SK-N-SH (cell line): ENCODE measurements at regions not wholly inside any gene's neighbourhood (a gene's known extent, or its start where the extent isn't known, plus 50 kb on each side); places are given as distances from the start of the nearest gene placed in this dataset.

Experiments used
- CTCF ChIA-PET: fragments of 300-600, 350-600 bp; formaldehyde crosslinking; extraction: SDS; loops from one replicate; lab custom pipeline; 2021; lab: Yijun Ruan, JAX
- POLR2A ChIA-PET: fragments of 350-600 bp; sonication (Branson Sonifier 250); formaldehyde crosslinking; extraction: SDS; loops from one replicate; lab custom pipeline; 2020; ENCODE audit warnings: antibody characterized with exemption, inconsistent platforms; lab: Yijun Ruan, JAX
- DNase-seq: peaks from one replicate; pipeline ENCODE4 v3.0.0; 2012
- H2AFZ ChIP-seq: fragments of 200-600 bp; sonication (generic); 2 replicates; pipeline ENCODE4 v1.8.1; 2016; ENCODE audit warnings: antibody characterized with exemption, mild to moderate bottlenecking, low read depth
- H3F3A ChIP-seq: fragments of 200-600 bp; sonication (generic); replicated peaks from 2 replicates; pipeline ENCODE3; 2016; ENCODE audit warnings: antibody characterized with exemption, mild to moderate bottlenecking; ENCODE audit not compliant: insufficient read depth
- H3K27ac ChIP-seq, 2 experiments: fragments of 200-500 bp in 1 of 2; fragments of 200-600 bp in 1 of 2; sonication (Bioruptor generic) in 1 of 2; sonication (generic), shearing (Covaris generic) in 1 of 2; 2 replicates each; pipeline versions ENCODE4 v1.5.1 to v1.6.1; 2014 to 2016; ENCODE audit warnings: low read depth in 2 of 2, inconsistent platforms in 1 of 2, low read length in 1 of 2, mild to moderate bottlenecking in 1 of 2, mixed read lengths in 1 of 2
- H3K27me3 ChIP-seq: fragments of 200-600 bp; sonication (generic), shearing (Covaris generic); 2 replicates; pipeline ENCODE4 v1.6.1; 2016; ENCODE audit warnings: mixed run types; ENCODE audit not compliant: insufficient read depth
- H3K36me3 ChIP-seq, 2 experiments: fragments of 200-500 bp in 1 of 2; fragments of 200-600 bp in 1 of 2; sonication (Bioruptor generic) in 1 of 2; sonication (generic) in 1 of 2; replicated peaks in 1 of 2; 2 replicates each; pipeline versions ENCODE3 to v1.5.1; 2014 to 2016; ENCODE audit warnings: low read length in 1 of 2, mild to moderate bottlenecking in 1 of 2; ENCODE audit not compliant: insufficient read depth in 2 of 2, control insufficient read depth in 1 of 2
- H3K4me1 ChIP-seq, 2 experiments: fragments of 200-500 bp in 1 of 2; fragments of 200-600 bp in 1 of 2; sonication (Bioruptor generic) in 1 of 2; sonication (generic), shearing (Covaris generic) in 1 of 2; 2 replicates each; pipeline versions ENCODE4 v1.5.1 to v1.6.1; 2014 to 2016; ENCODE audit warnings: low read depth in 1 of 2, low read length in 1 of 2, mixed run types in 1 of 2; ENCODE audit not compliant: insufficient read depth in 2 of 2, control insufficient read depth in 1 of 2
- H3K4me2 ChIP-seq: fragments of 200-600 bp; sonication (generic), shearing (Covaris generic); 2 replicates; pipeline ENCODE4 v1.6.1; 2017; ENCODE audit warnings: mixed run types
- H3K4me3 ChIP-seq, 2 experiments: fragments of 200-500 bp in 1 of 2; fragments of 200-600 bp in 1 of 2; sonication (Bioruptor generic) in 1 of 2; sonication (generic), shearing (Covaris generic) in 1 of 2; 2 replicates each; pipeline versions ENCODE4 v1.5.1 to v1.8.1; 2014 to 2016; ENCODE audit warnings: low read depth in 2 of 2, inconsistent platforms in 1 of 2, low read length in 1 of 2, mild to moderate bottlenecking in 1 of 2, mixed read lengths in 1 of 2, moderate library complexity in 1 of 2
- H3K79me2 ChIP-seq: fragments of 200-600 bp; sonication (generic); 2 replicates; pipeline ENCODE4 v1.8.1; 2017; ENCODE audit warnings: mild to moderate bottlenecking; ENCODE audit not compliant: insufficient read depth
- H3K9ac ChIP-seq: fragments of 200-600 bp; sonication (generic); 2 replicates; pipeline ENCODE4 v1.6.1; 2017; ENCODE audit warnings: mixed run types
- H3K9me2 ChIP-seq: fragments of 200-600 bp; sonication (generic); 2 replicates; pipeline ENCODE4 v1.6.1; 2017; ENCODE audit warnings: mixed run types
- H3K9me3 ChIP-seq: fragments of 200-600 bp; sonication (generic); 2 replicates; pipeline ENCODE4 v1.6.1; 2017; ENCODE audit warnings: mixed run types, mild to moderate bottlenecking, moderate library complexity
- H4K20me1 ChIP-seq: fragments of 200-600 bp; sonication (generic); 2 replicates; pipeline ENCODE4 v1.6.1; 2017; ENCODE audit warnings: mild to moderate bottlenecking, mixed run types; ENCODE audit not compliant: insufficient read depth
- CTCF ChIP-seq: fragments of 200-600 bp; sonication (generic); IDR thresholded peaks from 2 replicates; pipeline ENCODE4 v1.6.1; 2017; ENCODE audit warnings: antibody characterized with exemption, mild to moderate bottlenecking, moderate library complexity
- GATA2 ChIP-seq: sonication (generic); formaldehyde crosslinking; IDR thresholded peaks from 2 replicates; pipeline ENCODE4 v1.5.0; 2020; ENCODE audit warnings: mild to moderate bottlenecking, missing genetic modification reagents
- JUND ChIP-seq: IDR thresholded peaks from 2 replicates; pipeline ENCODE4 v1.4.0; 2012
- MEF2A ChIP-seq: IDR thresholded peaks from 2 replicates; pipeline ENCODE4 v1.4.0; 2012; ENCODE audit warnings: low read depth, borderline replicate concordance
- MXI1 ChIP-seq: IDR thresholded peaks from 2 replicates; pipeline ENCODE4 v1.6.1; 2012; ENCODE audit warnings: mild to moderate bottlenecking, low read depth, low read length, improper control_type of control experiment
- POLR2AphosphoS5 ChIP-seq: IDR thresholded peaks from 2 replicates; pipeline ENCODE4 v1.6.1; 2012; ENCODE audit warnings: low read depth, low read length
- SIN3A ChIP-seq: IDR thresholded peaks from 2 replicates; pipeline ENCODE4 v1.6.1; 2012; ENCODE audit warnings: low read depth, mild to moderate bottlenecking, low read length, moderate library complexity, borderline replicate concordance
- TCF12 ChIP-seq: IDR thresholded peaks from 2 replicates; pipeline ENCODE4 v1.4.0; 2012
- TEAD4 ChIP-seq: IDR thresholded peaks from 2 replicates; pipeline ENCODE4 v1.4.0; 2012; ENCODE audit warnings: mild to moderate bottlenecking, borderline replicate concordance; ENCODE audit not compliant: insufficient read depth
- WGBS: methylation state at CpG from one replicate; pipeline ENCODE4 v1.1.6; 2017; ENCODE audit warnings: low lambda C conversion rate; 5-methylcytosine and 5-hydroxymethylcytosine counted together
- TF ChIP-seq, protein P1 (sequence below): IDR thresholded peaks from 2 replicates; pipeline ENCODE4 v1.4.0; 2012; ENCODE audit warnings: low read depth, borderline replicate concordance
- TF ChIP-seq, protein P2 (sequence below): IDR thresholded peaks from 2 replicates; pipeline ENCODE4 v1.6.1; 2012; ENCODE audit warnings: mild to moderate bottlenecking, low read depth, low read length, moderate library complexity
- TF ChIP-seq, protein P3 (sequence below): IDR thresholded peaks from 2 replicates; pipeline ENCODE4 v1.4.0; 2012; ENCODE audit warnings: low read depth, borderline replicate concordance

DNA sequence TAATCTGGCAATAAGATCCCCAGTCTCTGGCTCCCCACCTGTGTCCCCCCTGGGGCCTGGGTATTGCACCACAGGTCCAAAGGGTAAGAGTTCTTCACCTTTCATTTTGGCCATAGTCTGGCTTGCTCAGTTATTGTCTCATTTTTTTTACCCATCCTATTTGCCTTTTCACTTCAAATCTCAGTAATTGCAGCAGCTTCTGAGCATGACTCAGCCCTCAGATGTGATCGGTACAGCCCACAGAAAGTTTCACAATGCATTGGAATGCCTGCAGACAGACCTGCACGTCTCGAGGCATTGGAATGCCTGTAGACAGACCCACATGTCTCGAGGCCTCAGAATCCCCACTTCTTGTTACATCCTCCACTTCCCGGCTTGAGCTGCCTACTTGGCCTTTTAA is 173.6 kb downstream of the NUFIP1 start (continued):
- TF ChIP-seq SIN3A (peak; percentile 46; the same call in 1 of the 2 replicates), TEAD4 (peak; percentile 90; the same call in 1 of the 2 replicates), CTCF (no peak), MEF2A (no peak), POLR2AphosphoS5 (peak; percentile 51; the same call in 1 of the 2 replicates), JUND (peak; percentile 86), MXI1 (no peak)
- TF ChIP-seq, protein P1, sequence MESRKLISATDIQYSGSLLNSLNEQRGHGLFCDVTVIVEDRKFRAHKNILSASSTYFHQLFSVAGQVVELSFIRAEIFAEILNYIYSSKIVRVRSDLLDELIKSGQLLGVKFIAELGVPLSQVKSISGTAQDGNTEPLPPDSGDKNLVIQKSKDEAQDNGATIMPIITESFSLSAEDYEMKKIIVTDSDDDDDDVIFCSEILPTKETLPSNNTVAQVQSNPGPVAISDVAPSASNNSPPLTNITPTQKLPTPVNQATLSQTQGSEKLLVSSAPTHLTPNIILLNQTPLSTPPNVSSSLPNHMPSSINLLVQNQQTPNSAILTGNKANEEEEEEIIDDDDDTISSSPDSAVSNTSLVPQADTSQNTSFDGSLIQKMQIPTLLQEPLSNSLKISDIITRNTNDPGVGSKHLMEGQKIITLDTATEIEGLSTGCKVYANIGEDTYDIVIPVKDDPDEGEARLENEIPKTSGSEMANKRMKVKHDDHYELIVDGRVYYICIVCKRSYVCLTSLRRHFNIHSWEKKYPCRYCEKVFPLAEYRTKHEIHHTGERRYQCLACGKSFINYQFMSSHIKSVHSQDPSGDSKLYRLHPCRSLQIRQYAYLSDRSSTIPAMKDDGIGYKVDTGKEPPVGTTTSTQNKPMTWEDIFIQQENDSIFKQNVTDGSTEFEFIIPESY, result no peak
- TF ChIP-seq, protein P2, sequence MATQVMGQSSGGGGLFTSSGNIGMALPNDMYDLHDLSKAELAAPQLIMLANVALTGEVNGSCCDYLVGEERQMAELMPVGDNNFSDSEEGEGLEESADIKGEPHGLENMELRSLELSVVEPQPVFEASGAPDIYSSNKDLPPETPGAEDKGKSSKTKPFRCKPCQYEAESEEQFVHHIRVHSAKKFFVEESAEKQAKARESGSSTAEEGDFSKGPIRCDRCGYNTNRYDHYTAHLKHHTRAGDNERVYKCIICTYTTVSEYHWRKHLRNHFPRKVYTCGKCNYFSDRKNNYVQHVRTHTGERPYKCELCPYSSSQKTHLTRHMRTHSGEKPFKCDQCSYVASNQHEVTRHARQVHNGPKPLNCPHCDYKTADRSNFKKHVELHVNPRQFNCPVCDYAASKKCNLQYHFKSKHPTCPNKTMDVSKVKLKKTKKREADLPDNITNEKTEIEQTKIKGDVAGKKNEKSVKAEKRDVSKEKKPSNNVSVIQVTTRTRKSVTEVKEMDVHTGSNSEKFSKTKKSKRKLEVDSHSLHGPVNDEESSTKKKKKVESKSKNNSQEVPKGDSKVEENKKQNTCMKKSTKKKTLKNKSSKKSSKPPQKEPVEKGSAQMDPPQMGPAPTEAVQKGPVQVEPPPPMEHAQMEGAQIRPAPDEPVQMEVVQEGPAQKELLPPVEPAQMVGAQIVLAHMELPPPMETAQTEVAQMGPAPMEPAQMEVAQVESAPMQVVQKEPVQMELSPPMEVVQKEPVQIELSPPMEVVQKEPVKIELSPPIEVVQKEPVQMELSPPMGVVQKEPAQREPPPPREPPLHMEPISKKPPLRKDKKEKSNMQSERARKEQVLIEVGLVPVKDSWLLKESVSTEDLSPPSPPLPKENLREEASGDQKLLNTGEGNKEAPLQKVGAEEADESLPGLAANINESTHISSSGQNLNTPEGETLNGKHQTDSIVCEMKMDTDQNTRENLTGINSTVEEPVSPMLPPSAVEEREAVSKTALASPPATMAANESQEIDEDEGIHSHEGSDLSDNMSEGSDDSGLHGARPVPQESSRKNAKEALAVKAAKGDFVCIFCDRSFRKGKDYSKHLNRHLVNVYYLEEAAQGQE, result peak; percentile 19; the same call in 1 of the 2 replicates
- TF ChIP-seq, protein P3, sequence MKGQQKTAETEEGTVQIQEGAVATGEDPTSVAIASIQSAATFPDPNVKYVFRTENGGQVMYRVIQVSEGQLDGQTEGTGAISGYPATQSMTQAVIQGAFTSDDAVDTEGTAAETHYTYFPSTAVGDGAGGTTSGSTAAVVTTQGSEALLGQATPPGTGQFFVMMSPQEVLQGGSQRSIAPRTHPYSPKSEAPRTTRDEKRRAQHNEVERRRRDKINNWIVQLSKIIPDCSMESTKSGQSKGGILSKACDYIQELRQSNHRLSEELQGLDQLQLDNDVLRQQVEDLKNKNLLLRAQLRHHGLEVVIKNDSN, result peak; percentile 32; the same call in 1 of the 2 replicates

DNA sequence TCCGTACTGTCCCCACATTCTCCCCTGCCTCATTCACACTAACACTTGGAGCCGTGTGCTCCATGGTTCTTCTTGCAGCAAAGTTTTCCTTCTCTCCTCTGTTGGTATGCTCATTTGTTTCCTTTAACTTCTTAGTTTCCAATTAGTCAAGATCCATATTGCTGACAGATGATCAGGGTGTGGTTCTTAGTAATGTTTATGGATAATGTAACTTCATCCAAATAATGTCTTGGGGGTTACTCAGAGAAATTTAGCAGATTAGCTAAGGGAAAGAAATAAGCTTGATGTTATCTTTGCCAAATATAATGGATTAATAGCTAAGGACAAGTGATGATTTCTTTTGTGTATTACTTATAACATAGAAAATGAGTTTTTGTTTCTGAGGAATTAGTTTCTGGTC is 174.4 kb downstream of the NUFIP1 start:
- Histone ChIP-seq H3K9me3 (no peaks in the 10 kb centered on the region), H4K20me1 (no peaks in the 10 kb centered on the region), H3K9ac (no peak overlapping the region), H3K4me2 (no peak overlapping the region), H3K27me3 (no peaks in the 10 kb centered on the region), H3K4me1 (peaks cover 13 to 54% of the 10 kb centered on the region in 2 experiments), H3K4me3 (no peak overlapping the region), H3K79me2 (no peaks in the 10 kb centered on the region), H3K27ac (peak overlapping the region in 1 of 2 experiments; percentile 67; a peak in 1 of 4 replicates), H2AFZ (no peak overlapping the region), H3K9me2 (no peaks in the 10 kb centered on the region), H3F3A (no peaks in the 10 kb centered on the region), H3K36me3 (no peaks in the 10 kb centered on the region)
- ChIA-PET POLR2A (no interaction called here), CTCF (interaction anchor here (7.0 kb wide), 1 partner anchor 330 kb away, joined by 51 read pairs; no protein-coding TSS in a partner anchor)
- 93% methylated on average over 2 of the region's 2 CpGs for WGBS
- TF ChIP-seq GATA2 (no peak), TCF12 (peak; percentile 7; the same call in 1 of the 2 replicates)
- no peak for DNase-seq
